M059J (cell line): ENCODE measurements at regions not wholly inside any gene's neighbourhood (a gene's known extent, or its start where the extent isn't known, plus 50 kb on each side); places are given as distances from the start of the nearest gene placed in this dataset.
"Not testable (repeated sequence)": the region's sequence is repeated elsewhere in the genome, so short reads cannot be mapped to it uniquely, and the experiment has no call there.

Experiments used
- DNase-seq: peaks from one replicate; pipeline ENCODE4 v3.0.0-alpha.2; 2012; ENCODE audit warnings: low read depth

GRCh38 chr7:45268013-45268412, 110.4 kb downstream of the RAMP3 start:
- DNase-seq = no peak

GRCh38 chr7:45269192-45269591, 111.6 kb downstream of the RAMP3 start:
- no peak for DNase-seq

GRCh38 chr7:45278763-45279398, 121.3 kb downstream of the RAMP3 start:
- DNase-seq = no peak

- DNase-seq = not testable (repeated sequence)
Measured at GRCh38 chr7:45289611-45290010, 132.0 kb downstream of the RAMP3 start.

- DNase-seq = no peak
Measured at GRCh38 chr7:45290880-45291279, 133.3 kb downstream of the RAMP3 start.

- DNase-seq = peak; percentile 32
Measured at GRCh38 chr7:45292481-45292880, 134.9 kb downstream of the RAMP3 start.

- DNase-seq = no peak
Measured at GRCh38 chr7:45293295-45293942, 135.8 kb downstream of the RAMP3 start.

- DNase-seq = no peak
Measured at GRCh38 chr7:45294559-45294958, 137.0 kb downstream of the RAMP3 start.

- no peak for DNase-seq
Measured at GRCh38 chr7:45295222-45295621, 137.6 kb downstream of the RAMP3 start.

- DNase-seq = no peak
Measured at GRCh38 chr7:45296748-45297147, 139.2 kb downstream of the RAMP3 start.

GRCh38 chr7:45306752-45307305, 149.2 kb downstream of the RAMP3 start:
- no peak for DNase-seq

- DNase-seq = no peak
Measured at GRCh38 chr7:45311597-45311996, 154.0 kb downstream of the RAMP3 start.

- not testable (repeated sequence) for DNase-seq
Measured at GRCh38 chr7:45315512-45315911, 157.9 kb downstream of the RAMP3 start.

GRCh38 chr7:45324683-45325237, 167.2 kb downstream of the RAMP3 start:
- DNase-seq = peak; percentile 26

GRCh38 chr7:45325378-45325777, 167.8 kb downstream of the RAMP3 start:
- DNase-seq = no peak

- peak; percentile 70 for DNase-seq
Measured at GRCh38 chr7:45328403-45328981, 170.9 kb downstream of the RAMP3 start.

GRCh38 chr7:45331563-45331962, 174.0 kb downstream of the RAMP3 start:
- no peak for DNase-seq

GRCh38 chr7:45335024-45335423, 177.4 kb downstream of the RAMP3 start:
- DNase-seq = not testable (repeated sequence)

- DNase-seq = peak; percentile 57
Measured at GRCh38 chr7:45342236-45342635, 184.6 kb downstream of the RAMP3 start.

GRCh38 chr7:45343746-45344145, 186.2 kb downstream of the RAMP3 start:
- peak; percentile 42 for DNase-seq

- DNase-seq = peak; percentile 97
Measured at GRCh38 chr7:45347804-45348203, 190.2 kb downstream of the RAMP3 start.

- DNase-seq = no peak
Measured at GRCh38 chr7:45349090-45349489, 191.5 kb downstream of the RAMP3 start.

- DNase-seq = no peak
Measured at GRCh38 chr7:45350896-45351295, 193.3 kb downstream of the RAMP3 start.
